SW 1271 (cell line): ENCODE measurements at regions not wholly inside any gene's neighbourhood (a gene's known extent, or its start where the extent isn't known, plus 50 kb on each side); places are given as distances from the start of the nearest gene placed in this dataset.

ENCODE experiments used
- DNase-seq, 2 experiments: peaks; one replicate each; lab custom pipeline; 2025; lab: John Stamatoyannopoulos, UW

GRCh38 chr21:22898051-22898665 is 1899.9 kb downstream of the NCAM2 start:
- no peak for DNase-seq

DNA sequence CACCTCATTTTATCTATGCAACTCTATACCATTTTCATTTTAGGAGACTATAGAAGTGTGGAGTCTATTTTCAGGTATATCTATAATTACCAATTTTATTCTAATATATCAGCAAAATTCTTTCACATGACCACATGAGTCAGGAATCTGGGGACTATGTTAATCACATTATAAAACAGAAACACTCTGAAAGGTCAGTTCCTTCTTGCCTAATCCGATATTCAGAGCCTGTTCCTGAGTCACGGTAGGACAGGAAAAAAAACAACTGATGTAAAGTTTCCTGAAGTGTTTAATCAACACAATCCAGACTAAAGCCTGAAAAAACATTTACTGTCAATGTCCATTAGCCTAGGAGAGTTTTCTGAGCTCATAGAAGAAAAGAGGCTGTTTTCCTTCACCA is 1902.3 kb downstream of the NCAM2 start:
- DNase-seq = no peak

- DNase-seq = no peak
These were observed 1905.6 kb downstream of the NCAM2 start for GRCh38 chr21:22903851-22904250.

- DNase-seq = no peak
These were observed 1906.2 kb downstream of the NCAM2 start for GRCh38 chr21:22904385-22904784.

DNA sequence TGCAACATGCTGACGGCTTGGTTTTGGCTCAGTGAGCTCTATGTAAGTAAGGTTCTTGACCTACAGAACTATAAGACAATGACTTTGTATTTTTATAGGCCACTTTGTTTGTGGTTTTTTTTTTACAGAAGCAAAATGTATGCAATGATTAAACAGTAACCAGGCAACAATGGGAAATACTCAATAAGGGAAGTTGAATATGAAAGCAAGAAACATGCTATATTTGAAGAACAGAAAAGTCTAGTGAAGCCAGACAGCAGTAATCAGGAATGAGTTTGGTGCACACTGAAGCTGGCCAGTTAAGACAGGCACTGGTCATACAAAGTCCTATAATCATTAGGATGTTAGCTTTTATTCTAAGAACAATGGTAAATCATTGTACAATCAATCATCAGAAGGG is 1926.8 kb downstream of the NCAM2 start:
- DNase-seq = no peak

GRCh38 chr21:22927469-22927868 is 1929.3 kb downstream of the NCAM2 start:
- DNase-seq = no peak

GRCh38 chr21:22941779-22942490 is 1943.7 kb downstream of the NCAM2 start:
- no peak for DNase-seq

DNA sequence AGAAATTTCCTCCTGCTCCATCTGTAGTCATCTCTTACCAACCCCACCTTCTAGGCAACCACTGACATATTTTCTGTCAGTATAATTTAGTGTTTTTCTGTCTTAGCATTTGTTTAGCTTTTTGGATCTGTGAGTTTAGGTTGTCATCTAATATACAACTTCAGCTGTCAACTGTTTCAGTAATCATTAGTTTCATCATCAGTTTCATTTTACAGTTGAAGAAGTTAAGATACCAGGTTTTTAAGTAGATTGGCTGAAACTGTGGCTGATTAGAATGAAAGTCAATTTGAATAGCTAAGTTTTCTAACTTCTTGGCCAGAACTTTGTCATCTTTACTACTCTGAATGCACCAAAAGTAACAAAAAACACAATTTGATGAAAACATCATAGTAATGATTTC is 1957.3 kb downstream of the NCAM2 start:
- DNase-seq = no peak

DNA sequence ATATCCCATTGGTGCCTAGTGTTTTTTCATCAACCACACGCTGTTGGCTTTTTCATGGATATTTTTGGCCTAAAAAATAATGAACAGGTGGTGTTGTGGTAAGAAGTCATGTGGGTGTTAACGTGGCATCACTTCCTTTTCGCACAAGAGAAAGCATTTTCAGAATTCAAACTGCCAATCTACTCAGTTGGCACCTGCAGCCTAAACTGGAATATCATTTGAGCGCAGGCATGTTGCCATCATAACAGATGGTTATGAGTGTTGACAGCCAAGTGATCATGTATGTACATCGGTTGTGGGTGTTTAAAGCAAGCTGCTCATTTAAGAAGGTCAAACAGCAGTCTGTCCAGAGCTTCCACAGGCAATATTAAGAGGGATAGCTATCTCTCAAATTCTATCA is 1963.0 kb downstream of the NCAM2 start:
- no peak for DNase-seq

DNA sequence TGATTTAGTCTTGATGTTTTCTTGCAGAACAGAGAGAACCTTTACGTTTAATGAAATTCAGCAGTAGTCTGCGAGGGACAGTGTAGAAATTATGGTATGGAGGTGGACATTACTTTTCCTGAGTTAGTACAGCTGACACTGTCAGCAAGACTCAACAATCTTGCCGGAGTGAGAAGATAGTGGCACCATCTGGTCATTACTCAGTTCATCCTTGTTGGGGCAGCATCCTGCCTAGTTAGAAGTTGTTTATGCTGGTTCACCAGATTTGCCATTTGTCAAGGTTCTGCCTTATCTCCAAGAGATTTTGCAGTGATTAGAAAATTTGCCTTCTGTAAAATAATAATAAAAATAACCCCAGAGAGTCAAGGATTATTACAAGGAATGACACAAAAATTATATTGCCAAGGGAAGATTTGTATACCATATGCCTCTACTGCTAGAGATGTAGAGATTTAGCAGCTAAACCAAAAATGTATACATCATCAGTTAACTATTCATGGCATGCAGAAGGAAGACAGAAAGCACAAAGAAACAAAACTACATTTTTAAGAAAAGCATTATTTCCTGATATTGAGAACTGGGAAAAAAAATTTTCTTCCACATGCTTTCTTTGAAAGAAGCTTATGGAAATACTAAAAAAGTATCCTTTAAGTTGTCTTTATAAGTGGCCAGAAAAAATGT is 1967.4 kb downstream of the NCAM2 start:
- DNase-seq = peak in 1 of 2 experiments; percentile 1

DNA sequence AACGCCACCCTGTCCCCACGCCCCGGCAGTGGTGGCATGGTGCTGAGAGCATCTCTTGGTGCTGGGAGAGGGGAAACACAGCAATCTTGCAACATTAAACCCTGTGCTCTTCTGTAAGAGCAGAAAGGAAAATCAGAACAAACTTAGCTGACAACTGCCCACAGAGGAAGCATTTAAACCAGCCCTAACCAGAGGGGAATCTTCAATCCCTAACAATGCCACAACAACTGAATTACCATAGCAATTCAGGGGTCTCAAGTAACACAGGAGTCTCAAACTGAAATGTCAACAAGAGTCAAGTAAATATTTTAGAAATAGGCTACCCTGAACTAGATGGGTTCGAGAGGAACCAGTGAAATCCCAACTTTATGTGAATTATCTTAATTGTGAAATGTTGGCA is 1983.6 kb downstream of the NCAM2 start:
- no peak for DNase-seq

- DNase-seq = no peak
These were observed 1994.9 kb downstream of the NCAM2 start for GRCh38 chr21:22993144-22993543.

GRCh38 chr21:22993822-22994574 is 1995.8 kb downstream of the NCAM2 start:
- DNase-seq = no peak

GRCh38 chr21:23003951-23004350 is 2005.7 kb downstream of the NCAM2 start:
- DNase-seq = no peak

- DNase-seq = no peak
These were observed 2010.5 kb downstream of the NCAM2 start for GRCh38 chr21:23008601-23009202.

GRCh38 chr21:23009360-23009759 is 2011.2 kb downstream of the NCAM2 start:
- DNase-seq = no peak

DNA sequence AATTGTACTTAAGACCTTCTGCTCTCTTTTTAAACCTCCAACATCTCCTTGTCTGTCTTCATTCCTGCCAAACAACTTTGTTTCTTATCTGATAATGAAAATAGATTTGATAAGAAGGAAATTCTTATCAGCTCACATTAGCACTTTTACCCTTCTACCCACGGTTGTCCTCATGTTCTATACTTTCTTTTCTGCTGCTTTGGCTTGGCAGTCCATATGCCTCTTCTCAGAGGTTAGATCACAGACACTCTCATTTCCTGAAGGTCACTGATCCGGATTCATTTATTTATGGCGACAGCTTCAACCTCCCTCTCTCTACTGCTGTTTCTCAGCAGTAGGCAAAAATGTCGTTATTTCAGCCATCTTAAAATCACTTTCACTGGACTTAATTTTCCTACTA is 2015.8 kb downstream of the NCAM2 start:
- DNase-seq = no peak

GRCh38 chr21:23016617-23017016 is 2018.4 kb downstream of the NCAM2 start:
- DNase-seq = peak in 1 of 2 experiments; percentile 0

GRCh38 chr21:23017989-23018388 is 2019.8 kb downstream of the NCAM2 start:
- DNase-seq = no peak

GRCh38 chr21:23020969-23021368 is 2022.8 kb downstream of the NCAM2 start:
- DNase-seq = no peak

- no peak for DNase-seq
These were observed 2023.3 kb downstream of the NCAM2 start for GRCh38 chr21:23021481-23021880.

DNA sequence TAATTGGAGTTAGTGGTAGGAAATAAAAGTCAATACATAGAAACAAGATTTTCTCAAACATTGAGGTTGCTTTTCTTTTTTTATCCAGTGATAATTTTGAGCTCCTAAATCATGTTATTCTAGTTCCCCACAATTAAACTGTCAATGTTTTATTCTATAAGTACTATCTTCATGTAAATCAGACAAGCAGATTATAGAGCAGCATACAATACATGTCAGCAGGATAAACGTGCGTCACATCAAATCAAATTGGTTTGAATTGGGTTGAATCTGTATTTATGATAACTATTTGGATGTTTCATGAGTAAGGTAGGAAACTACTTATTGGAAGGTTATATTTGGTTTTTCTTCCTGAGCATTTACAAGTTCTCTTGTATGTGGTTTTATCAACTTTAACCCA is 2028.7 kb downstream of the NCAM2 start:
- no peak for DNase-seq
